Loucy (cell line): ENCODE measurements at regions not wholly inside any gene's neighbourhood (a gene's known extent, or its start where the extent isn't known, plus 50 kb on each side); places are given as distances from the start of the nearest gene placed in this dataset.

Experiments
- CTCF ChIP-seq: fragments of 200-600 bp; sonication (generic); conservative IDR thresholded peaks from 2 replicates; pipeline ENCODE4 v1.5.1; 2014; ENCODE audit warnings: mild to moderate bottlenecking, antibody characterized with exemption, low read length
- EZH2phosphoT487 ChIP-seq: fragments of 200-600 bp; IDR thresholded peaks from 2 replicates; pipeline ENCODE4 v1.6.1; 2018; ENCODE audit warnings: antibody characterized with exemption, mild to moderate bottlenecking, moderate library complexity, borderline replicate concordance

GRCh38 chr5:42878041-42878440, 66.3 kb upstream of the SELENOP start:
- TF ChIP-seq CTCF (no peak), EZH2phosphoT487 (no peak)
